ENCODE measurements at regions not wholly inside any gene's neighbourhood (a gene's known extent, or its start where the extent isn't known, plus 50 kb on each side); places are given as distances from the start of the nearest gene placed in this dataset.

- no peak for DNase-seq (ENCODE audit: low read depth in 2 of 2)
Measured at GRCh38 chr3:176723758-176724393, 473.4 kb downstream of the TBL1XR1 start.

- no peak for DNase-seq (ENCODE audit: low read depth in 2 of 2)
Measured at GRCh38 chr3:176714034-176714433, 483.2 kb downstream of the TBL1XR1 start.

DNA sequence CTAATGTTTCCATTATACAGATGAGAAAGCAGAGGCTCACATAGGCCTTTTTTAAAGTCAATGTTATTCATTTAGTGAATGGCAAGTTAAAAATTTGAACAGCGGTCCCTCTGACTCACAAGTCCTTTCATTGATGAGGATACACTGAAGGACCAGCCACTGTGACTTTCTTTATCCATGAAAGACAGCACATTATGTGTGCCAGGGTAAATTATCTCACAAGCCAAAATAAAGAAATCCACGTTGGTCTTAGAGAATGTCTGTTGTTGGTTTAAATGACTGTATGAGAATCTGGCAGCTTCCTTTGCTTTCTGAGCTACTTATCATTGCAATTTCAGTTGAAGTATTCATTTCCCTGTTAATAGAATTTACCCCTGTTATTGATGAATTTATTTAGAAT is 485.1 kb downstream of the TBL1XR1 start:
- no peak for DNase-seq (ENCODE audit: low read depth in 2 of 2)

- DNase-seq (ENCODE audit: low read depth in 2 of 2) = no peak
Measured at GRCh38 chr3:176699288-176699687, 498.0 kb downstream of the TBL1XR1 start.

GRCh38 chr3:176697284-176697889 is 499.9 kb downstream of the TBL1XR1 start:
- no peak for DNase-seq (ENCODE audit: low read depth in 2 of 2)

DNA sequence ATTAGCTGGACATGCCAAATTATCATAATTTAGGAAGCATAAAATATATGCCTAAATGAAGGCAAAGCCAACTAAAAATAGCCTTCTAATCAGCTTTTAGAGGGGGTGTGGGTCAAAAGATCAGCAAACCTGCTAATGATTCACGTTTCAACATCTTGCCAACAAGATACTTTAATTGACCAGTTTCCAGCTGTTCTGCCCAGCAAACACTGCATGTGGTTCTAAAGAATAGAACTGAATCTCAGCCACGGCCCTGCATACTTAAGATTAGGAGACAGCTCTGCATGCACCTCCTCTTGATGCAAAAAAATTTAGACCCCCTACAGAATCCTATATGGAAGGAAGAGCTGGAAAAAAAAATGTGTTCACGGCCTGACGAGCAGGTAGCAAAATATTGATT is 500.5 kb downstream of the TBL1XR1 start:
- no peak for DNase-seq (ENCODE audit: low read depth in 2 of 2)

DNA sequence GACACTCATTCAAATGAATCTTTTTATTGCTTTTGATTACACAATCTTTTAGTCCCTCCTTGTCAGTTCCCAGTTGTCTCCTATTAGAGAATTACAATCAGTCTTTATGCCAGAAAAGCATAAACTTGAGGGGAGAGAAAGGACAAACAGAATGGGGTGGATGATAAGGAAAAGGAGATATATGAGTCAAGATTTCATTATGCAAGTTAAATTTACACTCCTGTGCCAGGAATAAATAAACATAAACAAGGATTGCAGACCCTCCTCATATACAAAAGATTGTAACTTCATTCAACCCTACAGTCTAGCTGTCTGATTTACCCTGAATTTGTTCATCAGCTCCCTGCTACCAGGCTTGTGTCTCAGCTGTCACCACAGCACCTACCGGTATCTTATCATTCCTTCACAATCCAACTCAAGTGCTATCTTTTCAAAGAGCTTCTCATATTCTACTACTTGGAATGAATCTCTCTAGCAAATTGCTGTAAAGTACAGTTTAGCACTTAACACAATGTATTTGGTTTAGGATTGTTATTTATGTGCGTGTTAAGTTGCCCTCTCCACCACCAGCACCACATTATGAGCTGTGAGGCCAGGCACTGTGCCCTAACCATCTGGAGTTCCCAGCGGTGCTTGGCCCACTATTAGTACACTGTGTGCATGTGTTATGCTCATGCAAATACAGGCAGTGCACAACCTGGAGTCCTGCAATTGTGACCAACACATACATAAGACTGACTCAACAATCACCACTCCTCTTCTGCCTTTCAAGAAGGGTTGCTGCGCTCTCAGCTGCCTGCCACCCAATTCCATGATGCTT is 504.1 kb downstream of the TBL1XR1 start:
- no peak for DNase-seq (ENCODE audit: low read depth in 2 of 2)

GRCh38 chr3:176692199-176692965 is 504.9 kb downstream of the TBL1XR1 start:
- DNase-seq (ENCODE audit: low read depth in 2 of 2) = no peak

DNA sequence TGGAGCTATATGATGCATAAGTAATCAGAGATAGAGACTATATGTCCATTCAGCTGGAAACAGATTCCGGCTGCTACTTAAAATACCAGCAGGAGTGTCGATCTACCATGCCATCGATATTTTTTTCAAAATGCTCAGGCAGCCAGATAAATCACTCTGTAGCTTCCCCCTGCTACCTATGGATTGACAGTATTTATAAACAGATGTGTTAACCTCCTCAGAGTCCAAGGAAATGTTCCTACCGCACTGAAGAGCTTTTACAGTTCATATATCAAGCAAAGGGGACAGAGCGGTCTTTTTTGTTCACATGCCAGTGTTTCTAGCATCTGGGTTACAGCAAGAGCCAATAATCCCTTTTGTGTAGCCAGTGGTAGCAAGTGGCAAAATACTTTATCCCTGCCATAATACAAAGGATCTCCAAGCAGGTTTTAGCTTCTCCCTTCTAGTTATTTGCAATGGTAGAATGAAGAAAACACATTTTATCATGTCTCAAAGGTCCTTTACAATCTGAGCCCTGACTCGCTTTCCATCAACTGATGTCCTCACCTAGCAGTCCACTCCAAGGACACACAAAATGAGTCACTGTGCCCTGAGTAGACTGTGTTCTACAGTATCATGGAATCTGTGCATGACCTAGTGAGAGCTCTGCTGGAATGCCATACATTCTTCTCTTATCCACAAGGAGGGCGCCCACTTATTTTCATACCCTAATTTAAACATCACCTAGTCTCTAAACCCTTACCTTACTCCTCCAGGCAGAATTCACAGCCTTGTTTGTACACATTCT is 507.0 kb downstream of the TBL1XR1 start:
- DNase-seq (ENCODE audit: low read depth in 2 of 2) = no peak

DNA sequence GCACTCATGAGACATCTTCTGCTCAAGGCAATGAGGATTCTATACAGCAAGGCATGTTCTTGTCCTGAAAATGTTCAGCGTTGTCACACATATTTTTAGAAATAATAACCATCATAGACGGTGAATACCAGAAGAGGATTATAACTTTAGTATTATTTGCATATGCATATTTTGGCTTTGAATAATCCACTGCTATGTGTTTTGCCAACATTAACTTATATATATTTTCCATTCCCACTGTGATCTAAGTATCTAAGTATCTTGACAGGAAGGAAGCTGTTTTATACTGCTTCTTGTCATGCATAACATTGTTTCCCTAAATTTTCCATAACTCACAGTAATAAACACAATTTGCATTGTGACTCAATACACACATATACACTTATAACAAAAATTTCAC is 509.5 kb downstream of the TBL1XR1 start:
- no peak for DNase-seq (ENCODE audit: low read depth in 2 of 2)

GRCh38 chr3:176683382-176683781 is 513.9 kb downstream of the TBL1XR1 start:
- no peak for DNase-seq (ENCODE audit: low read depth in 2 of 2)

DNA sequence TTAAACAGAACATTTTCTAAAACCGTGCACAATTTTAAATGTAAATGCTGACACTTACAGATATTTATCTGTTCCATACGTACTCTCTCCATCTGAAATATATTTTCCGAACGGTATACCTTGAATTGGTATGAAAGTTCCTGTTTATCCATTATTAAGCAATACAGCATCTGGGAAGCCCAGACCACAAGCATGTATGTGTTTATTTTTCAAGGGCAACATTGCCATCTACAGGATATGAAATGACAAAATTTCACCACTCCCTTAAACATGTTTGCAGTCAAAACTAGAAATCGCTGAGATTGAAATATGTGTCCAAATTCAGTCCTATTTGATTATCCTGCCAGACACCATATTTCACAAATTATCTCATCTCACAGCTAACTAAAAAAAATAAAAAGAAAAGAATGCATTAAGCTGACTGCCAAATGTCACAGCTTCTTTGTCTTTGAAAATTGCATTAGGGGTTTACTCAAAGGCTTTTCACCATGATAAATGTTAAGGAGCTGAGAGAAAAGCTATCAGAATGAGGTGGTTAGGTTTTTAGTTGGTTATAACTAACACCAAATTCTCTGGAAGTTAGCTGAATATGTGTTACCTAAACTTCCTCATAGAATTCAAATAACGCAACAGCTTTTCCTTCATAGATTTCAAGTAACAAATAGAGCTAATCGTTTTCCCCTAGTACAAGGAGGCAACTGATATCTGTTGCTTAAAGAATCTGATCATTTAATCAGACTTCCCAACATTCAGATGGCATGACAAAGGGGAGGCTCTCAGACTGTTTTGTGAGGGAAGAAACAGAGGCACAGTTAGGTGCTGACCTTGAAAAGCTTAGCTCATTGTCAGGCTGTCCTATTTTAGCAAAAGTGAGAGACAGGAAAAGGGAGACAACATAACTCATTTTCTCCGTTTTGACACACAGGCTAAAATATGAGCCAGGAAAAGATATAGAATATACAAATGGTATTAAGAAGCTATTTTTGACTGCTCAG is 533.1 kb downstream of the TBL1XR1 start:
- no peak for DNase-seq (ENCODE audit: low read depth in 2 of 2)

DNA sequence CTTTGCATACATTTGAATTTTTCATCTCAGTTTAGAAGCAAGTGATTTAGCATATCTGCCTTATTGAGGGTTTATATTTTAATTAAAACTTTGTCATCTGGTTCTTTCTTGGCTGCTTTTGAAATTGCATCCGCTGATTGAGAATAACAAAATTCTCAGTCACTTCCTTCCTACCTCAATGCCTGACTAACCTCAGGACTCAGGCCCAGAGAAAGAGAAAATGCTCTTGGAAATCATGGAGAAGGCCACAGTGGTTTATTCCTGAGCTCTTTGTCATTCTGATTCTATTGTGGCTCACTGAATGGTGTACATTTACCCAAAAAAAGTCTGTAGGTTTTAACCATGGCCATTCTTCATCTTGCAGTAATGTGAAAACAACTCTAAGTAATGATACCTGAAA is 533.9 kb downstream of the TBL1XR1 start:
- DNase-seq (ENCODE audit: low read depth in 2 of 2) = no peak

DNA sequence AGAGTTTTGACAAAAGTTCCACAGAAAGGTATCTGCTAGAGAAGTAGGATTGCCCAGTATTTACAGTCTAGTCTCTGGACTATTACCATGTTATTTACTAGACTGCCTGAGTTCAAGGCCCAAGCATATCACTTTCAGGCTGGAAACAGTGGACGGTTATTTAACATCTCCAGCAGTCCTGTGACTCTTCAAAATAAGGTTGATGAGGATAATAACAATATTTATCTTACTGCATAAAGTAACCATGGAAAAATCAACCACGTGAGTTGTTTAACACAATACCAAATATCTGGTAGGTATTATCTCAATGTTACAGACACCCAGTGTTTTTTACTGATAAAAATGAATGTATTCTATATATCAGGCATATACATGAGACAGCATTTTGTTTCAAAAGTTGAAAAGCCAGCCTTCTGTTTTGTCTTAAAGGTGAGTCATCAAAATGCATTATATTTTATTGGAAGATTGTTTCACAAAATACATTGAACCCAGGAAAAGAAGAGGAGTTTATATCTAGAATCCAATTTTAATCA is 535.8 kb downstream of the TBL1XR1 start:
- no peak for DNase-seq (ENCODE audit: low read depth in 2 of 2)

DNA sequence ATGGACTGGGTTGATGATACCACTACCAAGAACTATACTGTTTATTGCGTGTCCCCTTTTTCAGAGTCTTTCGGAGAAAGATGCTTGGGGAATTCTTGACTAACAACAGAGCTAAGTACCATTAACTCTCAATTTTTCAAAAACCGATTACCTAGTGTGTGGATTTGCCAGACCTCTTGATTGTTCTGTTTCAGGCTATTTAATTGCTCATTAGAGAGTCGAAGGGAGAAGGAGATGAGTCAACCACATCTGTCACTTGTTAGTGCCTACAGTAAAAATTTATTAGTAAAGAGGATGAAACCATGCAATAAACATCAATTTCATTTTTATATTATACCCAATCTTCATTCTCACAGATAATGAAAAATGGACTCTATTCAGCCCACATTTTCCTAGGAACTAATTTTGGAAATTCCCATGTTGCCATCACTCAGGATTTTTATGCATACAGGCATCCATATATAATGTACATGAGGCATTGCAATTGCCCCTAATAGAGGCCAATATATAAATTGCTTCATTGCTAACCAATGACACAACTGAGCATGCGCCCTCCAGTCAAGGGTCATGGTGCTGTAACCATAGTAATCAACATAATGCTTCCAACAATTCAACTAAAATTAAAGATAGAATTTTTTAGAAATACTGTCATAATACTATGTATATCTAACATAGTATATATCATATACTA is 541.7 kb downstream of the TBL1XR1 start:
- DNase-seq (ENCODE audit: low read depth in 2 of 2) = no peak

DNA sequence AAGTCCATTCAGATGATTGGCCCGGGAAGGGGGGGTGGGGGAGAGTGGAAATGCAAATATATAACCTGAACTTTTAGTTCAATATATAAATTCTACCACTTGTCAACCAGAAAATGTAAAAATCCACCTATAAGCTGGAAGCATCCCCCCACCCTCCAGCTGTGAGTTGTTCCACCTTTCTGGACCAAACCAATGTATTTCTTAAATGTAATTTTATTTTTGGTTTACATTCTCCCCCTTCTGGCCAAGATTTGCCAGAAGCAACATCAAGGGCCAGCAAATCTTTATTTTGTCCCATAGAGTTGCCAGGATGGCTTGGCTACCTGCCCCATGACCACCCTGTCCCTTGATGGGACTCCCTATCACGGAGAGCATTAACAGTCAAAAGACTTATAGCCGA is 545.7 kb downstream of the TBL1XR1 start:
- DNase-seq (ENCODE audit: low read depth in 2 of 2) = no peak

DNA sequence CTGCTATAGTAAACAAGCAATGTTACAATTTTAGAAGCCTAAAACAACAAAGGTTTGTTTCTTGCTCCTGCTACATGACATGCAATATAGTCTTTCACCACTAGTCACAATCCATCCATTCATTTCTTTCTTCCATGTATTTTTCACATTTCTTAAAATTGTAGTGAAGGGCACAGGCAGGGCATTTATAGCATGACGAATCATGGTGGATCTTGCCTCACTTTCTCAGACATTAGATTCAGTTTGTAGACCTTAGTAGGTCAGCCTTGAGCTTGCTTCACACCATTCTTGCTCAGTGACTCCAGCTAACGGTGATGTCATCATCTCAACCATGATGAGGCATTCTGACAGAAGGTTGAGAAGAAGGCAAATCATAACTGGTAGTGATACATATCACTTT is 546.8 kb downstream of the TBL1XR1 start:
- no peak for DNase-seq (ENCODE audit: low read depth in 2 of 2)

GRCh38 chr3:176647987-176648386 is 549.3 kb downstream of the TBL1XR1 start:
- DNase-seq (ENCODE audit: low read depth in 2 of 2) = no peak

- no peak for DNase-seq (ENCODE audit: low read depth in 2 of 2)
Measured at GRCh38 chr3:176633511-176633910, 563.8 kb downstream of the TBL1XR1 start.

All from stimulated activated CD8-positive, alpha-beta memory T cell treated with anti-CD3 and anti-CD28 coated beads, Interleukin-7, amount 100 ng/mL, for 1 hour (primary cell).